ENCODE measurements at regions not wholly inside any gene's neighbourhood (a gene's known extent, or its start where the extent isn't known, plus 50 kb on each side); places are given as distances from the start of the nearest gene placed in this dataset.

DNA sequence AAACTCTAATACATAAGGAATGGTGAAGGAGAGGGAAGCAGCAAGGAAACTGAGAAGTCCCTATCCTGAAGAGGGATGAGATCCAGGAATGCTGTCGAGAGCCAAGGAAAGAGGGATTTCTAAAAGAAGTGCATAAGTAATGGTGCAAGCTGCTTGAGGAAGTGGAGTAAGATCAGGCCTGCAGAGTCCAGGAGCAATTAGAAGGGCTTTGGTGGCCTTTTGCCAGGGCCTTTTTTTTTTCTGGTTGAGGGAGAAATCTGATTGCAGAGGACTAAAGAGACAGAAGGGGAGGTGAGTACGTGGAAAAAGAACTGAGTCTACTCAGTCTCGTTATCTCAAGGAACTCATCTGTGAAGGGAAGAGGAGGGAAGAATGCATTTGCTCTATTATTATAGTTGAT, 396.2 kb downstream of the UTRN start:
- no peak for TF ChIP-seq YY1 (IDR thresholded peaks at IDR 0.05; ENCODE audit: insufficient read depth, insufficient read length)
- no peak for TF ChIP-seq SUZ12 (IDR thresholded peaks at IDR 0.05; ENCODE audit: extremely low read depth, insufficient read depth, insufficient read length)
- no peak for TF ChIP-seq ZNF274 (IDR thresholded peaks at IDR 0.05; ENCODE audit: low read depth, low read length)

All from NT2/D1 (cell line).